CD4-positive, alpha-beta memory T cell (primary cell): ENCODE measurements at regions not wholly inside any gene's neighbourhood (a gene's known extent, or its start where the extent isn't known, plus 50 kb on each side); places are given as distances from the start of the nearest gene placed in this dataset.

Source experiments
- CTCF ChIA-PET: fragments of 350-600 bp; sonication (Branson Sonifier 250); formaldehyde crosslinking; loops from one replicate; lab custom pipeline; 2021; ENCODE audit warnings: inconsistent platforms; ENCODE audit not compliant: partially characterized antibody; lab: Charles Lee
- POLR2A ChIA-PET: fragments of 350-600 bp; sonication (Branson Sonifier 250); formaldehyde crosslinking; loops from one replicate; lab custom pipeline; 2021; ENCODE audit not compliant: partially characterized antibody; lab: Charles Lee
- DNase-seq, 5 donors: peaks; one replicate each; pipeline versions ENCODE4 v3.0.0 to v3.0.0-alpha.2; 2020 to 2022; ENCODE audit warnings: mixed read lengths in 1 of 5
- H3K27ac ChIP-seq: one replicate; pipeline ENCODE4 v1.7.0; 2013; ENCODE audit warnings: low read depth, low read length
- H3K27me3 ChIP-seq: 2 replicates; pipeline ENCODE4 v1.7.0; 2013; ENCODE audit warnings: mild to moderate bottlenecking, low read length, moderate library complexity; ENCODE audit not compliant: insufficient read depth
- H3K36me3 ChIP-seq: 2 replicates; pipeline ENCODE4 v1.7.0; 2013; ENCODE audit warnings: mild to moderate bottlenecking, low read length, moderate library complexity; ENCODE audit not compliant: insufficient read depth
- H3K4me1 ChIP-seq: 2 replicates; pipeline ENCODE4 v1.7.0; 2013; ENCODE audit warnings: mild to moderate bottlenecking, low read length, moderate library complexity; ENCODE audit not compliant: insufficient read depth
- H3K4me3 ChIP-seq, 2 donors: one replicate each; pipeline ENCODE4 v1.7.0; 2013; ENCODE audit warnings: low read length in 2 of 2, mild to moderate bottlenecking in 1 of 2
- H3K9me3 ChIP-seq, 2 donors: one replicate each; pipeline ENCODE4 v1.7.0; 2013; ENCODE audit warnings: low read length in 2 of 2, control low read depth in 1 of 2; ENCODE audit not compliant: control insufficient read depth in 1 of 2
- H3K27ac Mint-ChIP-seq, 7 donors: one replicate each; pipeline ENCODE4 v1.8.0; 2020 to 2021; ENCODE audit warnings: mixed read lengths in 7 of 7, mild to moderate bottlenecking in 6 of 7, inconsistent platforms in 3 of 7, moderate library complexity in 3 of 7
- H3K27me3 Mint-ChIP-seq, 2 donors: one replicate each; pipeline ENCODE4 v1.8.0; 2020 to 2021; ENCODE audit warnings: mixed read lengths in 2 of 2
- H3K36me3 Mint-ChIP-seq, 2 donors: one replicate each; pipeline ENCODE4 v1.8.0; 2020 to 2021; ENCODE audit warnings: mixed read lengths in 2 of 2, inconsistent platforms in 1 of 2, mild to moderate bottlenecking in 1 of 2
- H3K4me1 Mint-ChIP-seq, 4 donors: one replicate each; pipeline ENCODE4 v1.8.0; 2020 to 2021; ENCODE audit warnings: mixed read lengths in 4 of 4, mild to moderate bottlenecking in 1 of 4
- H3K4me3 Mint-ChIP-seq, 8 donors: one replicate each; pipeline ENCODE4 v1.8.0; 2020 to 2021; ENCODE audit warnings: mixed read lengths in 8 of 8, mild to moderate bottlenecking in 7 of 8, moderate library complexity in 6 of 8, inconsistent platforms in 3 of 8
- H3K9me3 Mint-ChIP-seq, 8 donors: one replicate each; pipeline ENCODE4 v1.8.0; 2020 to 2021; ENCODE audit warnings: mixed read lengths in 8 of 8, mild to moderate bottlenecking in 5 of 8, inconsistent platforms in 3 of 8, moderate library complexity in 1 of 8
- intact Hi-C: fragments of 100-400 bp; cut with micrococcal nuclease; formaldehyde crosslinking; loops from one replicate; pipeline ENCODE4 v1.15.1; 2023

- Histone ChIP-seq H3K4me3 (no peak overlapping the region), H3K27me3 (no peaks in the 10 kb centered on the region), H3K4me1 (peaks cover 6% of the 10 kb centered on the region), H3K27ac (no peak overlapping the region), H3K9me3 (no peaks in the 10 kb centered on the region), H3K36me3 (no peaks in the 10 kb centered on the region)
- Mint-ChIP-seq H3K4me3 (no peak overlapping the region), H3K36me3 (no peaks in the 10 kb centered on the region), H3K27me3 (peaks cover 6 to 14% of the 10 kb centered on the region in 2 donors), H3K9me3 (no peaks in the 10 kb centered on the region), H3K27ac (peak overlapping the region in 1 of 7 donors; percentile 22), H3K4me1 (peaks cover 0 to 11% (median 7%) of the 10 kb centered on the region in 4 donors)
- DNase-seq, result no peak
- intact Hi-C loops, result no loop called here
- ChIA-PET POLR2A (no interaction called here), CTCF (no interaction called here)
Measured at GRCh38 chr2:9102861-9103662, 99.6 kb upstream of the MBOAT2 start.

GRCh38 chr2:9101763-9102425 is 98.4 kb upstream of the MBOAT2 start:
- POLR2A ChIA-PET, result no interaction called here
- no peaks in the 10 kb centered on the region for H3K9me3 Mint-ChIP-seq

DNA sequence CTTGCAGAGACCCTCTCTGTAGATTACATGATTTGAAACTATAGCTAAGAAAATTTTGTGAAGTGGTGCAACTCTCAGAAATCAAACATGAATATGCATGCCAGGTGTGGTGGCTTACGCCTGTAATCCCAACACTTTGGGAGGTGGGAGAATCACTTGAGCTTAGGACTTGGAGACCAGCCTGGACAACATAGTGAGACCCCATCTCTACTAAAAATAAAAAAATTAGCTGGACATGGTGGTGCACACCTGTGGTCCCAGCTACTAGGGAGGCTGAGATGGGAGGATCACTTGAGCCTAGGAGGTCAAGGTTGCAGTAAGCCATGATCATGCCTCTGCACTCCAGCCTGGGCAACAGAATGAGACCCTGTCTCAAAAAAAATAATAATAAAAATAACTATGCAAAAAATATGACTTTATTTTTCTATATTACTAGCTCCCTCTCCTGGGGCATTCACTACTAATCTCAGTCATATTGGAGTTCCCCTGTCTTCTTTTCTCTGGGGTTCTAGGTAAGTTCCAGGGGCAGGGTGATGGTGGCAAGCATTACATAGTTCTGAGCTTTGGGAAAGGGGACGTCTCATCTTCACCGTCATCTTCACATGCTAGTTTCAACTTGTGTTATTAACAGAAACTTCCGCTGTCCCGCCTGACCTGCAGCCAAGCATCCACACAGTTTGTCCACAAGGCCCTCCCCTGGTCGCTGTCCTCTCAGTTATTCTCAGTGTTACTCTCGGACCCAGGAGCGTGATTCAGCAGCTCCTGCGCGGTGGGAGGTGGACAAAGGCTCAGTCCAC is 96.8 kb upstream of the MBOAT2 start:
- Mint-ChIP-seq H3K36me3 (no peaks in the 10 kb centered on the region), H3K9me3 (no peaks in the 10 kb centered on the region), H3K27me3 (peaks cover 9 to 15% of the 10 kb centered on the region in 2 donors), H3K27ac (no peak overlapping the region), H3K4me1 (peaks cover 0 to 11% (median 7%) of the 10 kb centered on the region in 4 donors), H3K4me3 (no peak overlapping the region)
- Histone ChIP-seq H3K27me3 (no peaks in the 10 kb centered on the region), H3K36me3 (no peaks in the 10 kb centered on the region), H3K27ac (no peak overlapping the region), H3K4me1 (peaks cover 6% of the 10 kb centered on the region), H3K4me3 (no peak overlapping the region), H3K9me3 (no peaks in the 10 kb centered on the region)
- intact Hi-C loops, result no loop called here
- DNase-seq, result no peak
- ChIA-PET POLR2A (no interaction called here), CTCF (interaction anchor here (1.1 kb wide), 1 partner anchor 972 kb away, joined by 3 read pairs; no protein-coding TSS in a partner anchor)

More at GRCh38 chr2:9101763-9102425, 98.4 kb upstream of the MBOAT2 start:
- Mint-ChIP-seq H3K4me3 (no peak overlapping the region), H3K27ac (no peak overlapping the region), H3K36me3 (no peaks in the 10 kb centered on the region), H3K27me3 (peaks cover 6 to 19% of the 10 kb centered on the region in 2 donors), H3K4me1 (peaks cover 0 to 11% (median 7%) of the 10 kb centered on the region in 4 donors)
- intact Hi-C loops, result no loop called here
- Histone ChIP-seq H3K36me3 (no peaks in the 10 kb centered on the region), H3K4me3 (no peak overlapping the region), H3K9me3 (no peaks in the 10 kb centered on the region), H3K27me3 (no peaks in the 10 kb centered on the region), H3K4me1 (peaks cover 6% of the 10 kb centered on the region), H3K27ac (no peak overlapping the region)
- CTCF ChIA-PET, result no interaction called here
- no peak for DNase-seq

DNA sequence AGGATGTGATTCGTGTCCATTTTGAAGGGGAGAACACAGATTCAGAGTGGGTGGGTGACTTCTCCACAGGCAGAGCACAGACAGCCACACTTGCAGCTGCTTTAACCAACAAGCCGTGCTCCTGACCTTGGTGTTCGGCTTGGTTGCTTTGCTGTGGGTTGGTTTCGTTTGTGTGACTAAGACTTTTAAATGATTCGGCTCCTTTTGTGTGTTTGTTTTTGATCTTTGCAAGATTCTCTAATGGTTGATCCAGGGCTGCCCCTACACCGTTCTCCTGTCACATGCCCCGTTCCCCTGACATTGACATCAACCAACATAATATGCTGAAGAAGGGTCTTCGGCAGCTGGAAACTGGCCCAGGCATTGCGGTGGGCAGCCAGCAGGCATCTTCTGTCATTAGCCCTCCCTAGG is 95.9 kb upstream of the MBOAT2 start:
- peaks cover 0 to 11% (median 7%) of the 10 kb centered on the region in 4 donors for H3K4me1 Mint-ChIP-seq
- H3K27me3 Mint-ChIP-seq, result peaks cover 16 to 17% of the 10 kb centered on the region in 2 donors
- H3K4me3 Mint-ChIP-seq, result peak overlapping the region in 3 of 8 donors; percentile 46 to 56 (median 47)
- H3K36me3 Mint-ChIP-seq, result no peaks in the 10 kb centered on the region
- Histone ChIP-seq H3K4me1 (peaks cover 6% of the 10 kb centered on the region), H3K9me3 (no peaks in the 10 kb centered on the region), H3K36me3 (no peaks in the 10 kb centered on the region), H3K27ac (no peak overlapping the region), H3K27me3 (no peaks in the 10 kb centered on the region), H3K4me3 (no peak overlapping the region)
- ChIA-PET POLR2A (no interaction called here), CTCF (no interaction called here)
- H3K27ac Mint-ChIP-seq, result peak overlapping the region in 1 of 7 donors; percentile 23
- H3K9me3 Mint-ChIP-seq, result no peaks in the 10 kb centered on the region
- intact Hi-C loops, result no loop called here
- no peak for DNase-seq

- CTCF ChIA-PET, result interaction anchor here (0.5 kb wide), 1 partner anchor 158 kb away, joined by 3 read pairs; no protein-coding TSS in a partner anchor
- no peaks in the 10 kb centered on the region for H3K27me3 ChIP-seq
- DNase-seq, result no peak
- Mint-ChIP-seq H3K27ac (no peak overlapping the region), H3K4me1 (peaks cover 0 to 14% (median 7%) of the 10 kb centered on the region in 4 donors), H3K27me3 (peaks cover 21 to 25% of the 10 kb centered on the region in 2 donors), H3K4me3 (no peak overlapping the region), H3K9me3 (no peaks in the 10 kb centered on the region), H3K36me3 (no peaks in the 10 kb centered on the region)
- no peak overlapping the region for H3K4me3 ChIP-seq
- H3K4me1 ChIP-seq, result peaks cover 6% of the 10 kb centered on the region
- H3K27ac ChIP-seq, result no peak overlapping the region
- intact Hi-C loops, result no loop called here
- no peaks in the 10 kb centered on the region for H3K36me3 ChIP-seq
- H3K9me3 ChIP-seq, result no peaks in the 10 kb centered on the region
- POLR2A ChIA-PET, result no interaction called here
Measured at GRCh38 chr2:9097892-9098291, 94.4 kb upstream of the MBOAT2 start.

GRCh38 chr2:9097239-9097638 is 93.8 kb upstream of the MBOAT2 start:
- H3K4me1 Mint-ChIP-seq, result peaks cover 0 to 19% (median 7%) of the 10 kb centered on the region in 4 donors
- no peak overlapping the region for H3K27ac ChIP-seq
- H3K4me1 ChIP-seq, result peaks cover 6% of the 10 kb centered on the region
- H3K27ac Mint-ChIP-seq, result no peak overlapping the region
- H3K9me3 Mint-ChIP-seq, result no peaks in the 10 kb centered on the region
- CTCF ChIA-PET, result no interaction called here
- DNase-seq, result no peak
- H3K27me3 ChIP-seq, result no peaks in the 10 kb centered on the region
- H3K36me3 ChIP-seq, result no peaks in the 10 kb centered on the region
- H3K9me3 ChIP-seq, result no peaks in the 10 kb centered on the region
- peaks cover 27 to 32% of the 10 kb centered on the region in 2 donors for H3K27me3 Mint-ChIP-seq
- POLR2A ChIA-PET, result no interaction called here
- H3K36me3 Mint-ChIP-seq, result no peaks in the 10 kb centered on the region
- intact Hi-C loops, result no loop called here
- no peak overlapping the region for H3K4me3 ChIP-seq
- H3K4me3 Mint-ChIP-seq, result peak overlapping the region in 1 of 8 donors; percentile 9

- Histone ChIP-seq H3K27me3 (no peaks in the 10 kb centered on the region), H3K4me3 (no peak overlapping the region), H3K9me3 (no peaks in the 10 kb centered on the region), H3K27ac (no peak overlapping the region), H3K36me3 (no peaks in the 10 kb centered on the region), H3K4me1 (peaks cover 6% of the 10 kb centered on the region)
- Mint-ChIP-seq H3K4me3 (no peak overlapping the region), H3K4me1 (peaks cover 0 to 19% (median 7%) of the 10 kb centered on the region in 4 donors), H3K27ac (no peak overlapping the region), H3K9me3 (no peaks in the 10 kb centered on the region), H3K36me3 (no peaks in the 10 kb centered on the region), H3K27me3 (peaks cover 28 to 33% of the 10 kb centered on the region in 2 donors)
- POLR2A ChIA-PET, result no interaction called here
- intact Hi-C loops, result no loop called here
- DNase-seq, result no peak
- CTCF ChIA-PET, result no interaction called here
Measured at GRCh38 chr2:9096761-9097160, 93.3 kb upstream of the MBOAT2 start.
